Muscle of arm (tissue), 1 donor: ENCODE measurements at regions not wholly inside any gene's neighbourhood (a gene's known extent, or its start where the extent isn't known, plus 50 kb on each side); places are given as distances from the start of the nearest gene placed in this dataset.
A peak's percentile ranks its signal among the peaks of the same experiment; 100 is the strongest.
"Not testable (repeated sequence)": the region's sequence is repeated elsewhere in the genome, so short reads cannot be mapped to it uniquely, and the experiment has no call there.

Source experiments
- DNase-seq: peaks from one replicate; pipeline ENCODE4 v3.0.0-alpha.2; 2013

DNA sequence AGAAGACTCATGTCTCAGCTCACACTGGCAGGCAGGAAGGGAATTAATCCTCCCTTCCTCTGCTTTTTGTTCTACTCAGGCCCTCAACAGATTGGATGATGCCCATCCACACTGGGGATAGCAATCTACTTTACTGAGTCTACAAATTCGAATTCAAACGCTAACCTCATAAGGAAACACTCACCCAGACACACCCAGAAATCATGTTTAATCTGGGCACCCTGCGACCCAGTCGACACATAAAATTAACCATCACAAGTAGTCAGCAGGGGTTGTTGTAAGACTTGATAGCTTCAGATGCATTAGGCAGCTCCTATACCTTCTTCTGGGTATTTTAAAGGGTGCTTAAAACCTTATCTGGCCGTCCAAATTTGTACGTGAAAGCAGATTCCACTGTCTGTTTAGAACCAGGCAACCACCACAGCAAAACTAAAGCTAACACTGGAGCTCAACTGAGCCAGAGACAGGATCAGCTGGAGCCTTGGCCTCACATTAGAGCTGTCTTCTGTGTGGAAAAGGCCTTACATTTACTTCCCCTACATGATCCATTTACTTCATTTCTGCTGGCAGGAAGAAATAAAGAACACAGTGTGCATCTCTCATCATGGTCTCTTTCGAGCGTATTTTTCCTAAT lies 407.3 kb upstream of the PPP2R3A start:
- DNase-seq, result peak; percentile 0

- no peak for DNase-seq
Observed at GRCh38 chr3:135558906-135559305, 406.6 kb upstream of the PPP2R3A start.

DNA sequence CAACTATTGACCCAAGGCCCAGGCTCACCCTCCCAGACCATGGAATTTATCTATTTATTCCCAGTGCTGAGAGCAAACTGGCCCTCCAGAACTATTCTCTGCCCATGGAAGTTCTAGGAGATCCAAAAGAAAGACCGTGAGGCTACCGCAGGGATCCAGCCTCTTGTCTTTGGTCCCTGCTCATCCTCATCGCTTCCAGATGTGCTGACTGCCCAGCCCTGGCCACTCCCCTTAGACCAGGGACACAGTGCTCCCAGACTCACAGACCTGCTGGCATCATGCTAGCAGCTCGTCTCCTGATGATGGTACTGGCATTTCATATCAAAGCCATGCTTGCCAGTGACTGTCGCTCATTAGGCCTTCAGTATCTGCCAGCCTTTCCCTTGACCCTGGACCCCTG lies 405.7 kb upstream of the PPP2R3A start:
- no peak for DNase-seq

- DNase-seq, result no peak
Observed at GRCh38 chr3:135560847-135561246, 404.7 kb upstream of the PPP2R3A start.

DNA sequence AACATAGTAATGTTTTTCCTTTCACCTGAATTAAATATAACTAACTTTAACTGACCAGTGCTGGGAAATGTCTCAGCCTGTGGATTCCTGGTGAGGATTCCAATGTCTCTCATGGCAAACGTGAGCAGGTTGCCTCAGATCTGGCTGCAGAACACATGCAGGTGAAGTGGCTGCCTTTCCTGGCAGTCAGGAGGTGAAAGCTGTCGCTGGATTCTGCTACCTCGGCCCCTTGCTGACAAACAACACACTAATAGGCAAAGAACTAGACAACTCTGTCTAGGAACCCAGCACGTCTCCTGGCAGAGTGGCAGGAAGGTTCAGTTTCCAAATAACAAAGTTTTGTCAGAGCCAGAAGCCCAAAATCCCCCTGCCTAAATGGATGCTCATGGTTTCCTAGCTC lies 400.8 kb upstream of the PPP2R3A start:
- DNase-seq, result no peak

DNA sequence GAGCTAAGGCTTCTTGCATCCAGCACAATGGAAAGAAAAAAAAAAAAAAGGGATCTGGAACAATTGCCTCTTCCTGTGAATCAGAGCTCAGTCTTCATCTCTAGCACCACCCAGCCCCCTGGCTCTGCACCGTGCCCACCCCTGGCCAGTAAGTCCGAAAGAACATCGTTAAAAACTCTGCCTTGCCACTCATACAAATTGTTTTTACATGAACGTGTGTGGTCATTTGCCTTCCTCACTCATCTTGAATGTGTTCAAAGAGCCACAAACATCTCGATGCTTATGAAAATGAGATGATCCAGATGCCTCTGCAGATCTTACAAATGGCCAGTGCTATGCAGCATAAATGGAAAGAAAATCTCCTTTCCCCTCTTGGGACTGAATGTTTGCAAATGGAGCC lies 400.0 kb upstream of the PPP2R3A start:
- no peak for DNase-seq

- no peak for DNase-seq
Observed at GRCh38 chr3:135567223-135567622, 398.3 kb upstream of the PPP2R3A start.

DNA sequence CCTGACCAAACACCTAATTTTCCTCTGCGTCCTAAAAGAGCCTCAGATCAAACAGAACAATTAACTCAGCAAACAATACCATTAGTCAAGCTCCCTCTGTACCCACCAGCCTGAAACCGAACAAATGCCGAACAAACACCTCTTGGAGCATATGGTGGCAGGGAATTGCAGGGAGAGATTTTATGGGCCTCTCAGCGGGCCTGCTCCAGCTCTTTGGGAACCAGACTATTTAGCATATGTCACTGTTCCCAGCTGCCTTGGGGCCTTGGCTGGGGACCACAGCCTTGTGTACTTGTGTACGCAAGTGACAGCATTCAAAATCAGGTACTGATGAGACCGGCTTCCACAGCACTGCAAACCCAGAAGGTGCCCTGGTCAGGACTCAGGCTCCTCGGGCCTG lies 388.8 kb upstream of the PPP2R3A start:
- no peak for DNase-seq

DNA sequence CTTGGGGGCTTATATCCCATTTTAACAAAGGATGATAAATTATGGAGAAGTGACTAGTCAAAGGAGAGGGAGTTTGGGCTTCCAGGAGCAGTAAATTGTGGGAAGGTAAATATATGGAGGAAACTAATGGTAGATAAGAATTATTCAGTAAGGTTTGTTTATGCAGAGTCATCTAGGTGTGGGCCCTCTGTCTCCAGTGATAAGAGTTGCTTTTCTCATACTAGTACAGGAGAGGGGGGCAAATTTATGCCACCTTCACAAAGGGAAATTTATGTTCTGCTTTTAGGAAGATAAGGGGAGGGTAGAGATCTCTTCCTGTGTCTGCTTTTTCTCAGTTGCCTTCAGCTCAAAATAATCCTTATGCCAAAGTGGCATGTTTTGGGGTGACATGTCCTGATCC lies 383.7 kb upstream of the PPP2R3A start:
- no peak for DNase-seq

DNA sequence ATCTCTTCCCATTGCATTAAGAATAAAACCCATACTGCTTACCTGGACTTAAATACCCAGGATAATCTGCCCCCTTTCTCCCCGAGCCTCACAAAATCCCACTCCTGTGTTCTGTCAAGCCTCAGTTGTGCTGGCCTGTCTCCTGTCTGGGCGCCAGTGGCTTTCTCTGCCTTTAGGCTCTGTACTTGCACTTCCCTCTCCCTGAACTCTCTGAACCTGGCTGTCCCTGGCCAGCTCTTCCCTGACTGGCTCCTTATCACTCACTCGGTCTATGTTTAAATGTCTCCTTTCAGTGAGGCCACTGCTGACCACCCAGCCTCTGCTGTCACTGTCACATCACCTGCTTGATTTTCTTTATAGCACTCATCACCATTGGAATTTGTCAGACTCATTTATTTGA lies 382.7 kb upstream of the PPP2R3A start:
- DNase-seq, result no peak

- DNase-seq, result no peak
Observed at GRCh38 chr3:135596563-135596962, 369.0 kb upstream of the PPP2R3A start.

DNA sequence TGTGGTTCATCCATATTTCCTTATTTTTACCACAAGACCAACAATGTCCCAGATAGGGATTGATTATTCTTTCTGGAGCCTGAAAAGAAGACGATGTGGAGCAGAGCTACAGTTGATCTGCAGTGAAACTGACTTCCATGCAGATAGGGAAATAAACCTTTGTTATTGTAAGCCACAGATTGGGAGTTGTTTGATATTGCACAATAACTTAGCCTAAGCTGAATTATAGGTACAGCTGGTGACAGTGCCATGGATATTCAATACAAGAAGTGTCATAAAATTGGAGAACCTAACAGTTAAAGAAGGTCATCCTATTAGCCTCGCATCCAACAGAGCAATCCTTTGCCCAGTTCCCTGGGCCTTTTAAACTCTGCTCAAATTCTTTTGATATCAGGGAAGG lies 367.7 kb upstream of the PPP2R3A start:
- no peak for DNase-seq

- no peak for DNase-seq
Observed at GRCh38 chr3:135598597-135598996, 366.9 kb upstream of the PPP2R3A start.

DNA sequence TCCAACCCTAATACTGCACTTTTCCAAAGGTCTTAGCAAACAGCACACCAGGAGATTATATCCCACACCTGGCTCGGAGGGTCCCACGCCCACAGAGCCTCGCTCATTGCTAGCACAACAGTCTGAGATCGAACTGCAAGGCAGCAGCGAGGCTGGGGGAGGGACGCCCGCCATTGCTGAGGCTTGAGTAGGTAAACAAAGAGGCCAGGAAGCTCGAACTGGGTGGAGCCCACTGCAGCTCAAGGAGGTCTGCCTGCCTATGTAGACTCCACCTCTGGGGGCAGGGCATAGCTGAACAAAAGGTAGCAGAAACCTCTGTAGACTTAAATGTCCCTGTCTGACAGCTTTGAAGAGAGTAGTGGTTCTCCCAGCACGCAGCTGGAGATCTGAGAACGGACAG lies 361.0 kb upstream of the PPP2R3A start:
- DNase-seq, result not testable (repeated sequence)

DNA sequence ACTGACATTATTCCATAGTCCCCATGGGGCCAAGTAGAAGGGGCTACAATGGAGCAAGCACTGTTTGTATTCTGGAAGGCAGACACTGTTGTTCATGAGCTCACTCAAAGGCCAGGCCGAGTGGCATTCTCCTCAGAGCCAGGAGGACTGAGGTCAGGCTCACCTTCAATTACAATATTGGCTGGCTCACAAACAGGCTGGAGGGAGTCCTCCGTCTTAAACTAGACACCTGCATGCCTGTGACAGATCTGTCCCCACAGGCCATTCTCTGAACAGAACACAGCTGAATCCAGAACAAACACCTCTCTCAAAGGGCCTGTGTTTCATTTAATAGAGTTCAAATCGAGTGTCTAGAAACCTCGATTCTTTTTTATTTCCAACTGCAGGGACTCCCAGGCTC lies 347.4 kb upstream of the PPP2R3A start:
- DNase-seq, result no peak

DNA sequence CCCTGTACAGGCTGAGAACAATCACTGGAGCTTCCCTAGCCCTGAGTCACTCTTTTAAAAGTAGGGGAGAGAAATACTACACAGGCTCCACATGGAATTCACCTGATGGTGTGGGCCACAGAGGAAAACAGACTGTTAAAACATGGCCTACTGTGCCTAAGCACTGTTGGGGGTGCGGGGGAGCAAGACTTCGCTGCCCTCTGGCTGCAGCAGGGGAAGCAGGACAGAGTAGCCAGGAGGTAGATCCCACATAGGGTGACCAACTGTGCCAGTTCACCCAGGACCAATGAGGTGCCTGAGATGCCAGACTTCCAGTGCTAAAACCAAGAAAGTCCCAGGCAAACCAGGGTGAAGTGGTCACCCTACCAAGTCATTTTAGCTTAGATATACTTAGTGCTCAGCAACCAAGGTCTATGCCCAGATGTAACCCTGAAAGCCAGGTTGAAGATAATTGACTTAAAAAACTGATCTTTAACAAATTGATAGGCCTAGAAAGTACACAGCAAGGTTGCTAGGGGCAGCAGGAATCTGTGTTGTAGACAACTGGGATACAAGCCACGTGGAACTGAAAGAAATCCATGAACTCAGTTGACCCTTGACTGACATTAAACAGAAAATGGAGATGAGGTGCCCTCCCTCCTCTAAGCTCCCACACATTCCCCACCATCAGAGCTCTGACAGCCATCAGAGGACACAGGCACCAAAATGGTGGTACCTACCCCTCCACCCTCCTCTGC lies 344.2 kb upstream of the PPP2R3A start:
- no peak for DNase-seq

- DNase-seq, result no peak
Observed at GRCh38 chr3:135622215-135622614, 343.3 kb upstream of the PPP2R3A start.

DNA sequence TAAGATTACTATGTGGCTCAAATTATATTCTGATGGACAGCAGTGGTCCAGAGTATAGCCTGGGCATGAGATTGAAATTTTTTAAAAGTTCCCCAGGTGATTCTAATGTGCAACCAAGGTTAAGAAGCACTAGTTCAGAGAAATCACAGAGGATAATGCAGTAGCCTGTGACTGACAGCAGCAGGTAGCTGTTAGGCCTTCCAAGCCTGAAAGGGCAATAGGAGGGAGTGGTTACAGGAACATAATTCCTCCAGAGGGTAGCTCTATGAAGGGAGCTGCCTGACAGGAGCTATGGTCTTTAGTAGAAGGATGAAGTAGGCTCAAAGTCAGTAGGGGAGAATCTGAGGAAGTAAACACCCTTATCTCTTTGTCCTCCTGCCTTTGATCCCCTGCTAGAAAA lies 342.9 kb upstream of the PPP2R3A start:
- no peak for DNase-seq

DNA sequence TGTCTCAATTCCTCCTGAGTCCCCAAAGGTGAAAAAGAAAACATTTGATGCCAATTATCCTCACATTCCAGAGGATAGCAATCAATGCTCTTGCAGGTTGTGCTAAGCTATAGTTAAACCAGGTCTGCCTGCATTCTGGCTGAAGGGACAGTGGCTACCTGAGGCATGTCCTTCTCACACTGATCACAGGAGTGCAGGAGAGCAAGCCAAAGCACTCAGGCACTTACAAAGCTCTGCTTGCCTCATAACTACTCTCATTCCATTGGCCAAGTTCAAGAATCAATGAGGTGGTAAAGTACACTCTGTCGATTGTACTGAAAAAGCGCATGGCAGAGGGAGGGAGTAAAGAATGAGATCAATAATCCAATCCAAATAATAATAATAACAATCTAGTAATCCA lies 342.0 kb upstream of the PPP2R3A start:
- no peak for DNase-seq

DNA sequence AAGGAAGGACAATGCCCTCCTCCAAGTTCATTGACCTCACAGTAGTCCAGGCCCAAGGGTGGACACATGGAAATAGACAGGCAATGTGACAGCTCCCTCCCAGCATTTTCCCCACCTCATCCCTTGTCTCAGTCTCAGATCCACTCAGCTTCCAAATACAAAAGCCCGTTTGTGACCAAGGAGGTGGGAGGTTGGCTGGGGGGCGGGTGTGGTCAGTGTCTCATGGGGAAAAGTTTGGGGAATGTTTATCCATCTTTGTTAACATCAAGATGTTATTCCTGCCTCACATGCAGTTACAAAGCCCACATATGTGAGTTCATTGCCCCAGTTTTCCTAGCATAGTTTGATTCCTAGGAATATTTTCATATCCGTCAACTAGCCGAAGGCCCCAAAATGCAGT lies 338.5 kb upstream of the PPP2R3A start:
- DNase-seq, result no peak

DNA sequence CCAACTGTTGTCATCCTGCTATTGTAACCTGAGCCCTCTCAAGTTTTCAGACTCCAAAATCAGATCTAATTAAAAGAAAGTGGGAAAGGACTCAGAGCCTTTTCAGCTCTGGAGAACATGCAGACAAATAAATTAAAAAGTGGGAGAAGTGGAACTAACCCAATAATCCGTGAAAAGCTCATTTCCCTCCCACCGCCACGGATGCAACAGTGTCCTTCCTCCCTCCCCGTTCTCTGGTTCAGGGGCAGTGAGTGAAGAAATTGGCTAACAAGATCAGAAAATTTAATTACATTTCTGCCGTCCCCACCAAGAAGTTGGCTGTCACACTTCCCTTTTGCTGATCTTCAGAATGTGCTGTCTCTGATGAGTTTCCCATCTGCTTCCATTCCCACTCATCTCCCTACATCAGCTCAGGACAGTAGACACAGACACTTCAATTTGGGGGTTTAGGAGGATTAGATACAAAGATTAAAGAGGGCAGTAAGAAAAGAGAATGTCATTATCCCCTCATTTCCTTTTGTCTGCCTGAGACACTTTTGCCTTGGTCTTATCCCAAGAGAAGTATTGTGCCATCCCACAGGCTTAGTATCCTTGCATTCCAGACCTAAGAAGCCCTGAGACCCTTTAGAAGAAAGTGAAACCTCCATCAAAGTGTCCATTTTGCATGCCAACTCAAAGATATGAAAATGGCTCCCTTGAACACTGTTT lies 335.7 kb upstream of the PPP2R3A start:
- DNase-seq, result no peak

DNA sequence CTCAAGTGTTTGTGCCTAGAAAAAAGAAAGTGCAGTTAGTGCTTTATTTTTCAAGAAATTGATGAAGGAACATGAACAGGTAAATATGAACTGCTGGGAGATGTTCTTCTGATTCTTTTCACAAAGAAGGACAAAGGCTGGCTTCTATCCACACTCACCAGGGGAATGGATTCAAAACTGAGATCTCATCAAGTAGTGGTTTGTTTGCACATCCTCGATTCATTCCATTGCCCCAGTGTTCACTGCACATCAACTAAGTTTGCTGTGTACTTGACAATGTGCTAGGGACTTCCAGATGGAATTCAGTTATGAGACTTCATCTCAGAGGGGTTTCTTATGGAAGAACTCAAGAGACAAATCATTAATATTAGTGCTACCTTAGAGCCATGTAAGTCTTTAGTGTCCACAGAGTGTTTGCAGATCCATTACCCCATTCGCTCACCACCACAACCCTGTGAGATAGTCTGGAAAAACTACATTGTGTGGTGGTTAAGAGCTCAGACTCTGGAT lies 332.9 kb upstream of the PPP2R3A start:
- DNase-seq, result no peak

GRCh38 chr3:135633078-135633477 lies 332.4 kb upstream of the PPP2R3A start:
- DNase-seq, result no peak
